K562 (cell line): ENCODE measurements at regions not wholly inside any gene's neighbourhood (a gene's known extent, or its start where the extent isn't known, plus 50 kb on each side); places are given as distances from the start of the nearest gene placed in this dataset.

ENCODE experiments used
- ARID1B ChIP-seq: fragments of 450-650 bp; IDR thresholded peaks from 2 replicates; pipeline ENCODE4 v1.6.1; 2016; ENCODE audit warnings: antibody characterized with exemption, mild to moderate bottlenecking, inconsistent platforms
- CREM ChIP-seq: IDR thresholded peaks from 2 replicates; pipeline ENCODE4 v1.6.1; 2014; ENCODE audit warnings: antibody characterized with exemption, low read depth
- DPF2 ChIP-seq: fragments of 450-650 bp; IDR thresholded peaks from 2 replicates; pipeline ENCODE4 v1.6.1; 2016
- IRF2 ChIP-seq: sonication (generic); formaldehyde crosslinking; IDR thresholded peaks from 2 replicates; pipeline ENCODE4 v1.8.1; 2022; ENCODE audit warnings: mild to moderate bottlenecking, missing genetic modification reagents
- JUN ChIP-seq, 2 experiments: sonication (generic) in 1 of 2; formaldehyde crosslinking in 1 of 2; IDR thresholded peaks; 2 replicates each; pipeline versions ENCODE4 v1.6.1 to v1.8.0; 2012 to 2022; ENCODE audit warnings: borderline replicate concordance in 2 of 2, mild to moderate bottlenecking in 2 of 2, improper control_type of control experiment in 1 of 2, low read depth in 1 of 2, low read length in 1 of 2, missing genetic modification reagents in 1 of 2
- JUND ChIP-seq, 2 experiments: IDR thresholded peaks; 2 replicates in 1 of 2; 3 replicates in 1 of 2; pipeline ENCODE4 v1.6.1; 2011; ENCODE audit warnings: borderline replicate concordance in 2 of 2, low read depth in 2 of 2, low read length in 2 of 2, improper control_type of control experiment in 1 of 2, missing biosample characterization in 1 of 2, missing genetic modification characterization in 1 of 2, missing genetic modification reagents in 1 of 2
- KLF16 ChIP-seq: IDR thresholded peaks from 2 replicates; pipeline ENCODE4 v1.6.1; 2016; ENCODE audit warnings: antibody characterized with exemption
- L3MBTL2 ChIP-seq: fragments of 450-650 bp; IDR thresholded peaks from 2 replicates; pipeline ENCODE4 v1.6.1; 2016; ENCODE audit warnings: mild to moderate bottlenecking, moderate library complexity
- NCOA1 ChIP-seq: fragments of 450-650 bp; IDR thresholded peaks from 2 replicates; pipeline ENCODE4 v1.6.1; 2016; ENCODE audit warnings: low read depth
- NFE2 ChIP-seq: IDR thresholded peaks from 2 replicates; pipeline ENCODE4 v1.6.1; 2014; ENCODE audit warnings: antibody characterized with exemption, low read depth
- RBM39 ChIP-seq: fragments of 200-400 bp; formaldehyde crosslinking; optimal IDR thresholded peaks from 2 replicates; pipeline ENCODE3; 2018; ENCODE audit warnings: low read depth, low read length
- RCOR1 ChIP-seq, 2 experiments: IDR thresholded peaks; 2 replicates each; pipeline ENCODE4 v1.6.1; 2012; ENCODE audit warnings: low read depth in 2 of 2, low read length in 2 of 2, borderline replicate concordance in 1 of 2, improper control_type of control experiment in 1 of 2
- RFX1 ChIP-seq: fragments of 450-650 bp; IDR thresholded peaks from 2 replicates; pipeline ENCODE4 v1.6.1; 2016; ENCODE audit warnings: mild to moderate bottlenecking, moderate library complexity
- SMAD2 ChIP-seq: fragments of 150-350 bp; IDR thresholded peaks from 2 replicates; pipeline ENCODE4 v1.6.1; 2014; ENCODE audit warnings: low read depth, mild to moderate bottlenecking, low read length
- SMARCA4 ChIP-seq: fragments of 450-650 bp; IDR thresholded peaks from 2 replicates; pipeline ENCODE4 v1.6.1; 2016
- XRCC4 ChIP-seq: IDR thresholded peaks from one replicate; pipeline ENCODE4 v1.6.1; 2011; ENCODE audit not compliant: insufficient read depth, insufficient read length; ENCODE audit errors: extremely low read depth
- ZNF134 ChIP-seq: fragments of 250-450 bp; sonication (Bioruptor Pico); conservative IDR thresholded peaks from 2 replicates; pipeline ENCODE4 v1.4.0; 2020
- ZNF436 ChIP-seq: fragments of 250-450, 450-650 bp; sonication (Bioruptor Pico); formaldehyde crosslinking; IDR thresholded peaks from 2 replicates; pipeline ENCODE4 v1.7.0; 2020; ENCODE audit warnings: mild to moderate bottlenecking
- ZNF780A ChIP-seq: fragments of 250-450 bp; sonication (Bioruptor Pico); IDR thresholded peaks from 2 replicates; pipeline ENCODE4 v1.5.0; 2021; ENCODE audit warnings: mild to moderate bottlenecking
- TF ChIP-seq, protein P1 (sequence below): IDR thresholded peaks from 2 replicates; pipeline ENCODE4 v1.6.1; 2014; ENCODE audit warnings: antibody characterized with exemption
- TF ChIP-seq, protein P2 (sequence below): sonication (generic); formaldehyde crosslinking; IDR thresholded peaks from 2 replicates; pipeline ENCODE4 v1.8.0; 2022; ENCODE audit warnings: missing genetic modification reagents, mild to moderate bottlenecking, moderate library complexity, borderline replicate concordance
- TF ChIP-seq, protein P3 (sequence below): IDR thresholded peaks from 2 replicates; pipeline ENCODE4 v1.6.1; 2016; ENCODE audit warnings: missing genetic modification characterization, missing compliant biosample characterization
- TF ChIP-seq, protein P4 (sequence below), 2 experiments: fragments of 450-650 bp in 1 of 2; sonication (generic) in 1 of 2; formaldehyde crosslinking in 1 of 2; IDR thresholded peaks in 1 of 2; conservative IDR thresholded peaks in 1 of 2; 2 replicates each; pipeline versions ENCODE4 v1.6.1 to v1.8.1; 2016 to 2023; ENCODE audit warnings: mild to moderate bottlenecking in 2 of 2, moderate library complexity in 2 of 2, inconsistent platforms in 1 of 2, missing genetic modification reagents in 1 of 2
- TF ChIP-seq, protein P5 (sequence below), 2 experiments: fragments of 250-450 bp in 1 of 2; fragments of 450-650 bp in 1 of 2; sonication (Bioruptor Pico) in 1 of 2; IDR thresholded peaks; 2 replicates each; pipeline versions ENCODE4 v1.6.1 to v1.8.0; 2016 to 2021; ENCODE audit warnings: mild to moderate bottlenecking in 2 of 2, moderate library complexity in 2 of 2, missing compliant biosample characterization in 1 of 2, missing genetic modification characterization in 1 of 2

DNA sequence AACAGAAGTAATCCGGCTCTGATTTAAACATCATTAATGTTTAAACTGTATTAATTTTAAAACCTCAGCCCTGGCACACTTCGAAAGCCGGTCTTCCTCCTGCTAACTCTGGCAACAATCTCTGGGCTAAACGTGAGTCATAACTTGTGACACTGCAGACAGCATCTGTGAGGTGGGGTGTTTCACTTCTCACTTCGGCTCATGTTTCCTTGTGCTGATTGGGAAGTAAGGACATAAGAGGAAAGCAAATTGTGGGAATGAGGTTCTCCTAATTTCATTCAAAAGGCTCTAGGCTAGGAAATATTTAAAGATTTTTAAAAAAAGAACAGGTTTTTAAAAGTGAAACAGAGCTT, 139.9 kb upstream of the USP9X start (continued):
- TF ChIP-seq JUND (IDR thresholded peaks at IDR 0.05; ENCODE audit: borderline replicate concordance, low read depth, low read length) (peak; percentile 91), JUND (tag; IDR thresholded peaks at IDR 0.05; ENCODE audit: borderline replicate concordance, low read depth, low read length) (peak; percentile 75; the same call in 2 of the 3 replicates), RBM39 (no peak), SMARCA4 (0 out of 2 replicates have a peak, but pooled peaks have one; percentile 26), DPF2 (peak; percentile 58; the same call in 1 of the 2 replicates), RCOR1 (IDR thresholded peaks at IDR 0.05; ENCODE audit: borderline replicate concordance in 1 of 2, low read depth in 2 of 2, low read length in 2 of 2) (0 out of 4 replicates have a peak, but pooled peaks of 1 of the 2 experiments have one; percentile 12), ARID1B (peak; percentile 47; the same call in 1 of the 2 replicates), SMAD2 (no peak), RFX1 (no peak), ZNF780A (no peak), CREM (0 out of 2 replicates have a peak, but pooled peaks have one; percentile 12), JUN (IDR thresholded peaks at IDR 0.05; ENCODE audit: borderline replicate concordance, low read depth, low read length) (peak; percentile 58; the same call in 1 of the 2 replicates), JUN (CRISPR knock-in tag; IDR thresholded peaks at IDR 0.05; ENCODE audit: borderline replicate concordance) (no peak), NCOA1 (no peak), NFE2 (peak; percentile 39; the same call in 1 of the 2 replicates), IRF2 (no peak), KLF16 (no peak), XRCC4 (no peak), L3MBTL2 (peak; percentile 29; the same call in 1 of the 2 replicates), ZNF436 (no peak), ZNF134 (CRISPR knock-in tag) (no peak)
- TF ChIP-seq, protein P1, sequence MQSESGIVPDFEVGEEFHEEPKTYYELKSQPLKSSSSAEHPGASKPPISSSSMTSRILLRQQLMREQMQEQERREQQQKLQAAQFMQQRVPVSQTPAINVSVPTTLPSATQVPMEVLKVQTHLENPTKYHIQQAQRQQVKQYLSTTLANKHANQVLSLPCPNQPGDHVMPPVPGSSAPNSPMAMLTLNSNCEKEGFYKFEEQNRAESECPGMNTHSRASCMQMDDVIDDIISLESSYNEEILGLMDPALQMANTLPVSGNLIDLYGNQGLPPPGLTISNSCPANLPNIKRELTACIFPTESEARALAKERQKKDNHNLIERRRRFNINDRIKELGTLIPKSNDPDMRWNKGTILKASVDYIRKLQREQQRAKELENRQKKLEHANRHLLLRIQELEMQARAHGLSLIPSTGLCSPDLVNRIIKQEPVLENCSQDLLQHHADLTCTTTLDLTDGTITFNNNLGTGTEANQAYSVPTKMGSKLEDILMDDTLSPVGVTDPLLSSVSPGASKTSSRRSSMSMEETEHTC, result peak; percentile 63; the same call in 1 of the 2 replicates
- TF ChIP-seq, protein P2, sequence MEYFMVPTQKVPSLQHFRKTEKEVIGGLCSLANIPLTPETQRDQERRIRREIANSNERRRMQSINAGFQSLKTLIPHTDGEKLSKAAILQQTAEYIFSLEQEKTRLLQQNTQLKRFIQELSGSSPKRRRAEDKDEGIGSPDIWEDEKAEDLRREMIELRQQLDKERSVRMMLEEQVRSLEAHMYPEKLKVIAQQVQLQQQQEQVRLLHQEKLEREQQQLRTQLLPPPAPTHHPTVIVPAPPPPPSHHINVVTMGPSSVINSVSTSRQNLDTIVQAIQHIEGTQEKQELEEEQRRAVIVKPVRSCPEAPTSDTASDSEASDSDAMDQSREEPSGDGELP (CRISPR knock-in tag), result no peak
- TF ChIP-seq, protein P3, sequence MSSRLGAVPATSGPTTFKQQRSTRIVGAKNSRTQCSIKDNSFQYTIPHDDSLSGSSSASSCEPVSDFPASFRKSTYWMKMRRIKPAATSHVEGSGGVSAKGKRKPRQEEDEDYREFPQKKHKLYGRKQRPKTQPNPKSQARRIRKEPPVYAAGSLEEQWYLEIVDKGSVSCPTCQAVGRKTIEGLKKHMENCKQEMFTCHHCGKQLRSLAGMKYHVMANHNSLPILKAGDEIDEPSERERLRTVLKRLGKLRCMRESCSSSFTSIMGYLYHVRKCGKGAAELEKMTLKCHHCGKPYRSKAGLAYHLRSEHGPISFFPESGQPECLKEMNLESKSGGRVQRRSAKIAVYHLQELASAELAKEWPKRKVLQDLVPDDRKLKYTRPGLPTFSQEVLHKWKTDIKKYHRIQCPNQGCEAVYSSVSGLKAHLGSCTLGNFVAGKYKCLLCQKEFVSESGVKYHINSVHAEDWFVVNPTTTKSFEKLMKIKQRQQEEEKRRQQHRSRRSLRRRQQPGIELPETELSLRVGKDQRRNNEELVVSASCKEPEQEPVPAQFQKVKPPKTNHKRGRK, result no peak
- TF ChIP-seq, protein P4, sequence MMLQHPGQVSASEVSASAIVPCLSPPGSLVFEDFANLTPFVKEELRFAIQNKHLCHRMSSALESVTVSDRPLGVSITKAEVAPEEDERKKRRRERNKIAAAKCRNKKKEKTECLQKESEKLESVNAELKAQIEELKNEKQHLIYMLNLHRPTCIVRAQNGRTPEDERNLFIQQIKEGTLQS (IDR thresholded peaks at IDR 0.05), result peak; percentile 75
- TF ChIP-seq, protein P4 (CRISPR knock-in tag; conservative IDR thresholded peaks at IDR 0.05), result no peak
- TF ChIP-seq, protein P5, sequence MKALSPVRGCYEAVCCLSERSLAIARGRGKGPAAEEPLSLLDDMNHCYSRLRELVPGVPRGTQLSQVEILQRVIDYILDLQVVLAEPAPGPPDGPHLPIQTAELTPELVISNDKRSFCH (CRISPR knock-in tag; IDR thresholded peaks at IDR 0.05), result no peak
- TF ChIP-seq, protein P5 (tag; IDR thresholded peaks at IDR 0.05), result no peak
